H1 (cell line): ENCODE measurements at regions not wholly inside any gene's neighbourhood (a gene's known extent, or its start where the extent isn't known, plus 50 kb on each side); places are given as distances from the start of the nearest gene placed in this dataset.

Experiments
- CTCF ChIA-PET: fragments of 300-600 bp; sonication (Branson Sonifier 250); formaldehyde crosslinking; loops from one replicate; lab custom pipeline; 2021; ENCODE audit not compliant: partially characterized antibody; lab: Charles Lee
- POLR2A ChIA-PET: fragments of 300-600 bp; sonication (Branson Sonifier 250); formaldehyde crosslinking; loops from one replicate; lab custom pipeline; 2021; ENCODE audit warnings: inconsistent platforms; ENCODE audit not compliant: partially characterized antibody; lab: Charles Lee
- DNase-seq, 2 experiments: peaks; one replicate each; pipeline versions ENCODE4 v3.0.0 to v3.0.0-alpha.2; 2010 to 2022; ENCODE audit warnings: low spot score in 2 of 2, low read depth in 1 of 2, mixed read lengths in 1 of 2
- FAIRE-seq: peaks from 2 replicates; lab custom pipeline; 2011; peaks lifted over from hg19 to GRCh38; lab: Jason Lieb, UNC
- H2AFZ ChIP-seq: 2 replicates; pipeline ENCODE4 v1.8.1; 2012; ENCODE audit warnings: low read length, inconsistent platforms
- H2AK5ac ChIP-seq: 2 replicates; pipeline ENCODE4 v1.6.1; 2013; ENCODE audit warnings: low read depth, low read length
- H2BK120ac ChIP-seq: replicated peaks from 2 replicates; pipeline ENCODE3; 2013; ENCODE audit warnings: low read depth, low read length, inconsistent platforms
- H2BK12ac ChIP-seq: 2 replicates; pipeline ENCODE4 v1.6.1; 2013; ENCODE audit warnings: low read depth, low read length
- H2BK15ac ChIP-seq: 2 replicates; pipeline ENCODE4 v1.6.1; 2013; ENCODE audit warnings: low read length
- H2BK20ac ChIP-seq: 2 replicates; pipeline ENCODE4 v1.6.1; 2013; ENCODE audit warnings: low read length
- H2BK5ac ChIP-seq: 2 replicates; pipeline ENCODE4 v1.6.1; 2013; ENCODE audit warnings: low read depth, low read length
- H3K14ac ChIP-seq: 2 replicates; pipeline ENCODE4 v1.6.1; 2013; ENCODE audit warnings: inconsistent platforms; ENCODE audit not compliant: insufficient read length
- H3K18ac ChIP-seq: 2 replicates; pipeline ENCODE4 v1.6.1; 2013; ENCODE audit warnings: low read length; ENCODE audit errors: extremely low read depth
- H3K23ac ChIP-seq: 2 replicates; pipeline ENCODE4 v1.6.1; 2013; ENCODE audit warnings: inconsistent platforms; ENCODE audit not compliant: insufficient read length
- H3K23me2 ChIP-seq: 2 replicates; pipeline ENCODE4 v1.6.1; 2013; ENCODE audit warnings: low read depth, low read length
- H3K27ac ChIP-seq: 2 replicates; pipeline ENCODE4 v1.6.1; 2011; ENCODE audit warnings: low read depth, low read length, inconsistent platforms
- H3K27me3 ChIP-seq, 4 experiments: replicated peaks in 1 of 4; 1 replicate in 1 of 4; 2 replicates in 3 of 4; pipeline versions ENCODE4 v1.6.1 to v1.8.1; 2011 to 2013; ENCODE audit warnings: low read length in 3 of 4, mild to moderate bottlenecking in 3 of 4, inconsistent platforms in 2 of 4, mixed read lengths in 2 of 4, moderate library complexity in 1 of 4; ENCODE audit not compliant: control insufficient read depth in 3 of 4, insufficient read depth in 3 of 4; ENCODE audit errors: extremely low read depth in 1 of 4
- H3K36me3 ChIP-seq, 4 experiments: 2 replicates each; pipeline versions ENCODE4 v1.6.1 to v1.8.1; 2011 to 2013; ENCODE audit warnings: mild to moderate bottlenecking in 4 of 4, low read length in 3 of 4, moderate library complexity in 2 of 4, control low read depth in 1 of 4, inconsistent platforms in 1 of 4; ENCODE audit not compliant: insufficient read depth in 4 of 4, control insufficient read depth in 2 of 4
- H3K4ac ChIP-seq: replicated peaks from 2 replicates; pipeline ENCODE3; 2013; ENCODE audit warnings: low read length, low read depth, mixed read lengths, inconsistent platforms; ENCODE audit not compliant: insufficient read length
- H3K4me1 ChIP-seq, 4 experiments: replicated peaks in 1 of 4; 1 replicate in 1 of 4; 2 replicates in 3 of 4; pipeline versions ENCODE4 v1.6.1 to v1.8.1; 2011 to 2013; ENCODE audit warnings: low read length in 3 of 4, inconsistent platforms in 2 of 4, mixed read lengths in 1 of 4; ENCODE audit not compliant: insufficient read depth in 4 of 4, control insufficient read depth in 3 of 4
- H3K4me2 ChIP-seq, 2 experiments: 2 replicates each; pipeline versions ENCODE4 v1.6.1 to v1.8.1; 2011 to 2013; ENCODE audit warnings: low read depth in 2 of 2, low read length in 2 of 2, control low read depth in 1 of 2, inconsistent platforms in 1 of 2, mild to moderate bottlenecking in 1 of 2; ENCODE audit not compliant: insufficient read depth in 1 of 2
- H3K4me3 ChIP-seq, 4 experiments: fragments of 200-600, 300-600 bp in 1 of 4; sonication (generic), shearing (Covaris generic), sonication (Bioruptor Twin) in 1 of 4; 2 replicates each; pipeline versions ENCODE4 v1.5.1 to v1.8.1; 2011 to 2016; ENCODE audit warnings: low read length in 4 of 4, low read depth in 3 of 4, control low read depth in 2 of 4, inconsistent platforms in 2 of 4, mild to moderate bottlenecking in 2 of 4, mixed read lengths in 1 of 4, moderate library complexity in 1 of 4; ENCODE audit not compliant: insufficient read depth in 2 of 4; ENCODE audit errors: extremely low read depth in 1 of 4
- H3K56ac ChIP-seq: replicated peaks from 2 replicates; pipeline ENCODE3; 2013; ENCODE audit warnings: low read depth, mild to moderate bottlenecking, mixed read lengths, low read length, inconsistent platforms; ENCODE audit not compliant: insufficient read length
- H3K79me1 ChIP-seq: 2 replicates; pipeline ENCODE4 v1.6.1; 2013; ENCODE audit warnings: low read depth, low read length, control low read depth
- H3K79me2 ChIP-seq, 2 experiments: 2 replicates each; pipeline versions ENCODE4 v1.6.1 to v1.8.1; 2012 to 2013; ENCODE audit warnings: low read length in 2 of 2, mild to moderate bottlenecking in 2 of 2, inconsistent platforms in 1 of 2; ENCODE audit not compliant: insufficient read depth in 2 of 2, control insufficient read depth in 1 of 2
- H3K9ac ChIP-seq, 4 experiments: replicated peaks in 1 of 4; 1 replicate in 1 of 4; 2 replicates in 3 of 4; pipeline versions ENCODE4 v1.6.1 to v1.8.1; 2011 to 2013; ENCODE audit warnings: low read depth in 3 of 4, low read length in 3 of 4, control low read depth in 2 of 4, mild to moderate bottlenecking in 2 of 4, moderate library complexity in 2 of 4, inconsistent platforms in 1 of 4; ENCODE audit errors: extremely low read depth in 1 of 4
- H3K9me3 ChIP-seq, 2 experiments: 2 replicates each; pipeline versions ENCODE4 v1.6.1 to v1.8.1; 2012 to 2013; ENCODE audit warnings: mild to moderate bottlenecking in 2 of 2, moderate library complexity in 2 of 2, control low read depth in 1 of 2, inconsistent platforms in 1 of 2, low read depth in 1 of 2, low read length in 1 of 2, mixed read lengths in 1 of 2; ENCODE audit not compliant: insufficient read depth in 2 of 2
- H4K20me1 ChIP-seq, 2 experiments: replicated peaks in 1 of 2; 2 replicates each; pipeline versions ENCODE3 to v1.8.1; 2011 to 2013; ENCODE audit warnings: inconsistent platforms in 2 of 2, low read length in 2 of 2, mild to moderate bottlenecking in 1 of 2; ENCODE audit not compliant: insufficient read depth in 2 of 2, control insufficient read depth in 1 of 2
- H4K5ac ChIP-seq: 2 replicates; pipeline ENCODE4 v1.6.1; 2013; ENCODE audit warnings: low read length, low read depth, mixed read lengths, inconsistent platforms; ENCODE audit not compliant: insufficient read length
- H4K8ac ChIP-seq: 2 replicates; pipeline ENCODE4 v1.8.0; 2013; ENCODE audit warnings: mild to moderate bottlenecking, moderate library complexity, low read length, inconsistent platforms; ENCODE audit not compliant: insufficient read depth; ENCODE audit errors: extremely low read depth
- H4K91ac ChIP-seq: replicated peaks from 2 replicates; pipeline ENCODE3; 2013; ENCODE audit warnings: low read length, mixed read lengths, inconsistent platforms; ENCODE audit not compliant: insufficient read length
- CBX5 ChIP-seq: fragments of 300-800, 300-1000 bp; sonication (generic); IDR thresholded peaks from 2 replicates; pipeline ENCODE4 v1.7.1; 2016; ENCODE audit warnings: antibody characterized with exemption, low read length, low read depth
- WGBS, 2 experiments: shearing (Covaris generic) in 1 of 2; methylation state at CpG; one replicate each; pipeline versions ENCODE4 v1.1.6 to v1.1.7; 2013 to 2015; ENCODE audit warnings: low lambda C conversion rate in 2 of 2, mixed read lengths in 2 of 2, inconsistent platforms in 1 of 2, low coverage in 1 of 2, missing lambda C conversion rate in 1 of 2; ENCODE audit not compliant: insufficient replicate concordance in 2 of 2, insufficient coverage in 1 of 2, insufficient read length in 1 of 2; ENCODE audit errors: extremely low coverage in 1 of 2, missing lambda C conversion rate in 1 of 2; 5-methylcytosine and 5-hydroxymethylcytosine counted together

- no peaks in the 10 kb centered on the region for H3K27me3 ChIP-seq
- WGBS, 2 experiments = 92% methylated on average over 5 of the region's 7 CpGs; no CpG with 5 or more reads in 1 of the 2 experiments
- no peak overlapping the region for H3K4ac ChIP-seq
- H2BK12ac ChIP-seq = no peak overlapping the region
- H3K9ac ChIP-seq = no peak overlapping the region
- no peak overlapping the region for H3K4me2 ChIP-seq
- H3K23ac ChIP-seq = no peak overlapping the region
- H4K91ac ChIP-seq = no peak overlapping the region
- peaks cover 2 to 14% (median 9%) of the 10 kb centered on the region in 4 experiments; a peak in 6 of 7 replicates for H3K4me1 ChIP-seq
- no peak overlapping the region for H3K14ac ChIP-seq
- no peak overlapping the region for H2BK120ac ChIP-seq
- H2AFZ ChIP-seq = no peak overlapping the region
- no peaks in the 10 kb centered on the region for H3K9me3 ChIP-seq
- no peak for FAIRE-seq
- no peak overlapping the region for H4K8ac ChIP-seq
- H4K5ac ChIP-seq = no peak overlapping the region
- no peaks in the 10 kb centered on the region for H3K36me3 ChIP-seq
- no peak overlapping the region for H3K4me3 ChIP-seq
- no peak overlapping the region for H2AK5ac ChIP-seq
- no peaks in the 10 kb centered on the region for H3K79me2 ChIP-seq
- no peaks in the 10 kb centered on the region for H3K79me1 ChIP-seq
- no peak overlapping the region for H3K27ac ChIP-seq
- H3K23me2 ChIP-seq = no peaks in the 10 kb centered on the region
- POLR2A ChIA-PET = no interaction called here
- H2BK20ac ChIP-seq = no peak overlapping the region
- no peak overlapping the region for H3K18ac ChIP-seq
- no peak overlapping the region for H2BK15ac ChIP-seq
- CTCF ChIA-PET = interaction anchor here (0.8 to 2.0 kb wide), 5 partner anchors 9 to 98 kb away, joined by 3 to 6 read pairs (median 4); no protein-coding TSS in a partner anchor
- H2BK5ac ChIP-seq = no peak overlapping the region
- no peak for DNase-seq
- no peaks in the 10 kb centered on the region for H4K20me1 ChIP-seq
- H3K56ac ChIP-seq = no peak overlapping the region
- no peak for TF ChIP-seq CBX5
Observed at GRCh38 chr2:216320852-216321251, 51.4 kb downstream of the MARCHF4 start.
